ENCODE measurements at regions not wholly inside any gene's neighbourhood (a gene's known extent, or its start where the extent isn't known, plus 50 kb on each side); places are given as distances from the start of the nearest gene placed in this dataset.

DNA sequence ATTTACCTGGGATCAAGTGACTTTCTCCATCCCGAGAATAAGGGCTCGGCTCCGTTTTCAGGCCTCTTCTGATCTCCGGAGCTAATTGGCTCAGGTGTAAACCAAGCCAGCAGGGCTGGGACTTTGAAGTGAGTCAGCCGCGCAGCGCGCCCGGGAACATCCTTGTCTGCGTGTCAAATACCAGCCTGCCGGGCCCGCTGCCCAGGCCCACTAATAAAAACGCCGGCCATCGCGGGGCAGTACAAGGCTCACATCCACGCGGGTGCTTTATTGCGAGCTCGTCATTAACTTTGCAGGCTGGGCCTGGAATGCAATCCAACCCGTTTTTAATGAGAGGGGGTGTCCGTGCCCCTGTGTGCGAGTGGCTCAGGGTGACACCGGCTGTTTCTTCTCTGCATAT is 416.8 kb downstream of the IRX2 start:
- no peak for DNase-seq (ENCODE audit: low spot score)

DNA sequence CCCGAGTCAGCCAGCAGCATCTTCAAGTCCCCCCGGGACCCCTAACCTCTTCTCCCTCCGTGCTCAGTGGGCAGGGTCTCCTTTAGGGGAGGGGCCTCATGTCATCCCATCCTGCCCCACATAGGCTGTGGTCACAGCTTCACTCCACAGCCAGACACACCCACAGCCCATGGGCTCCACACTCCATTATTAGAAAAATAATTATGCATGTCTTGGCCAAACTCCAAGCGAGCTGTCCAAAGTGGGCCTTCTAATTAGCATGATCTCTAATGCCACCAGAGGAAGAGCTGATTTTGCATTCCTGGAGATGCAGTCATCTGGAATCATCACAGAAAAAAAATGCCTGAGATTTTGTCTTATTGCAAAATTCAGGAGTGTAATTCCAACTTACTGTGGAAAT is 418.2 kb downstream of the IRX2 start:
- no peak for DNase-seq (ENCODE audit: low spot score)

DNA sequence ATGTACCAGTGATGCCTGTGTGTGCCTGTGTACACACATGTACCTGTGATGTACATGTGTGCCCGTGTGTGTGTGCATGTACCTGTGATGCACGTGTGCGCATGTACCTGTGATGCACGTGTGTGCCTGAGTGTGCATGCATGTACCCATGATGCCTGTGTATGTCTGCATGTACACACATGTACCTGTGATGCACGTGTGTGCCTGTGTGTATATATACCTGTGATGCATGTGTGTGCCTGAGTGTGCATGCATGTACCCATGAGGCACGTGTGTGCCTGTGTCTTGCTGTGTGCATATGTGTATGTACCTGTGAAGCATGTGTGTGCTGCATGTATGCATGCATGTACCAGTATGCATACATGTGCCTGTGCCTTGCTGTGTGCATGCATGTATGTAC is 419.0 kb downstream of the IRX2 start:
- no peak for DNase-seq (ENCODE audit: low spot score)

DNA sequence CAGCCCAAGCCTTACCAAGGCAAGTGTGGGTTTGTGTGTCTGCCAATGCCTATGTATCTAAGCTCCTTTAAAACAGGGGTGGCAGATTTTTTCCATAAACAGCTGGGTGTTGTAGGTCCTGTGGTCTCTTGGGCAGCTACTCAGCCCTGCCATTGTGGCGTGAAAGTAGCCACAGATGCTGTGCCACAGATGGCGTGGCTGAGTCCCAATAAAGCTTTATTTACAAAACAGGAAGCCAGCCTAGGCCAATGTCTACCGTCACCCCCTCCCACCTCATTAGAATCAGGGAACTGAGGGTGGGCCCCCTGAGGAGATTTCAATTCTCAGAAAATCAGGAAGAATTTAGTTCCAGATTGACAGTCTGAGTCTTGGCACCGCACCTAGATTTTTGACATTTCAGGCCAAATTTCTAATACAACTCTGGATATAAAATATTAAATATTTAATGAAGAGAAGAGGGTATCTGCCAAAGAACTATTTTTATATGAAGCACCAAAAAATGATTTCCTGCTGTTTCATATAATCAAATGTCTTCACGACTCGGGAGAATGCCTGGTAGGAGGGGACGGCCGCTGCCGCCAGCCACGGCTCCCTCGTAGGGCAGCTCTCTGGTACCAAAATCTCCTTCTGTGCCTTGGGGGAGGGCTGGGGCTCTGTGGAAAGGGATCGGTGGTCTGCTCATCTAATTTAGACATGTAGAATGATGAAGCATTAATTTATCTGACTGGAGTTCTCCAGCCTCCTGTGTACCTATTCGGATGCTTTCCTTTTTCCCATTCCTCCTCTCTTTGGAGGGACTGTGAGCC is 420.9 kb downstream of the IRX2 start:
- no peak for DNase-seq (ENCODE audit: low spot score)

- no peak for DNase-seq (ENCODE audit: low spot score)
These were observed 421.7 kb downstream of the IRX2 start for GRCh38 chr5:2329741-2330140.

- no peak for DNase-seq (ENCODE audit: low spot score)
These were observed 424.9 kb downstream of the IRX2 start for GRCh38 chr5:2326601-2327000.

DNA sequence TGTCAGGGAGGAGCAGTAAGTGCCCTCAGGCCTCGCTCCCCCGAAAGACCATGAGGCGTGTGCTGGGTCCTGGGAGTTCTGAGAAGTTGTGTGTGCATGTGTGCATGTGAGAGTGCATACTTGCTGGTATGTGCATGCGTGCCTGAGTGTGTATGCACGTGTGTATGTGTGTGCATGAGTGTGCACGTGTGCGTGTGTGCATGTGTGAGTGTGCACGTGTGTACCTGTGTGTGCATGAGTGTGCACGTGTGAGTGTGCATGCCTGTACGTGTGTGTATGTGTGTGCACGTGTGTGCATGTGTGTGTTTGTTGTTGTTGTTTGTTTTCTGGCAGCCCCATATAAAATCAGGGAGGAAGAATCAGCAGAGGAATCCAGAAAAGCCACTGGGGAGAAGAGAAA is 426.7 kb downstream of the IRX2 start:
- DNase-seq (ENCODE audit: low spot score): no peak

DNA sequence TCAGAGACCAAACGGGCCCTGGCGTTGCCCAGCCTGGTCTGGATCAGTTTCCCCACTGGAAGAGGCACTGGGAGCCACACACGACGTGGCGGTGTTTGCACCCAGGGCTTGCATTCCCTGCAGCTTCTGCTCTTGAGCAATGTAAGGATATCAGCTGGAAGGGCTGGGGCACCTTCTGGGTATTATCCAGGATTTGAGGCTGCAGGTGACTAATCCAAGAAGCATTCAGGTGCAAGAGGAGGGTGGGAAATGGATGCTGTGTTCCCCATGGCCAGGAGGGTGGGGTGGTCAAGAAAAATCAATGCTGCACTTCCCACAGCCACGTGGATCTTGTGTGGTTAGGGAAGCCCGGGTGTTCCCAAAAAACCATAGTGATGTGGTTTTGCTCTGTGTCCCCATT is 430.9 kb downstream of the IRX2 start:
- DNase-seq (ENCODE audit: low spot score): no peak

- DNase-seq (ENCODE audit: low spot score): no peak
These were observed 433.9 kb downstream of the IRX2 start for GRCh38 chr5:2317540-2317939.

GRCh38 chr5:2311851-2312250 is 429.1 kb upstream of the IRX4 start:
- DNase-seq (ENCODE audit: low spot score): no peak

GRCh38 chr5:2310946-2311345 is 428.2 kb upstream of the IRX4 start:
- DNase-seq (ENCODE audit: low spot score): no peak

DNA sequence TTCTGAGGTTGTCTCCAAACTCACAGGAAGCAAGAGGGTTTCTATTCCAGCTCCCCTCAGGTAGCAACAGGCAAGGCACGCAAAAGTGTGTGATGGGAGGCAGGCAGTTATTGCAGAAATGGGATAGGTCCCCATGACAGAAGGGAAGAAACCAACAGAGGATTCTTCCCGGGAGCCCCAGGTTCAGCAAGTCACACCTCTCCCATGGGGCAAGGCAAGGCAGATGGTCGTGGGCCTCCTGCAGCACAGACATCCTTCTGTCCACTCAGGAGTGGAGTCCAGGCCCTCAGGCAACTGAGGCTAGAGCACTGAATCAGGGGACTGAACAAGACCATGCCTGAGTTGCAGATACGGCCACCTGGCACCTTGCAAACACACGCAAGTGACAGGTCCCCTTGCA is 424.9 kb upstream of the IRX4 start:
- no peak for DNase-seq (ENCODE audit: low spot score)

GRCh38 chr5:2306711-2307110 is 424.0 kb upstream of the IRX4 start:
- DNase-seq (ENCODE audit: low spot score): no peak

DNA sequence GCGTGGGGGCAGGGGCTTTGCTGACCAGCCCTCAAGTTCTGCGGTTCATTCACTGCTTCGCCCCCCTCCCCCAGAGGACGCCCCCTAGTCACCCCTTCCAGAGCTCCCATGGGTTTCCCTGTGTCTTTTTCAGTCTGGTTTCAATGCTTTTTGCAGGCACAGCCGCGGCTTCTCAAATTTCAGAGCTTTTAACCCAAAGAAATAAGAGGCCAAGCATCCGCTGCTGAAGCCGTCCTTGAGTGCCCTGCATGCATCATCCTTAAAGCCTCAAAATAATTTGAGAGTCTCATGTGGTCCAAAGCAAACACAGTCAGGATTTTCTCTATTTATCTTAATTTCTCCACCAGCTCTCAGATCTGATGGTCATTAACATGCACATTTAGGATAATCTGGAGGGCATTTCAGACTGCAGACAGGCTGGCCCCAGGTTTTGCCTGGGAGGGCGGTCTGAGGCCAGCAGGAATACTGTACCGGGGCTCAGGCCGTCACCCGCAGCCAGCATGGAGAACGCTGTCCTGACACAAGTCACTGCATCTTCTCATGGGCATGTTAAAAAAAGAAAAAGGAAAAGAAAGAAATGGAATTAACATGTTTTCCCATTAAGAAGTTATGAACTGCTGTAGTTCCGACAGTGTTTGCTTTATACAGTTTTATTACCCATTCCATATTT is 420.8 kb upstream of the IRX4 start:
- DNase-seq (ENCODE audit: low spot score): no peak

DNA sequence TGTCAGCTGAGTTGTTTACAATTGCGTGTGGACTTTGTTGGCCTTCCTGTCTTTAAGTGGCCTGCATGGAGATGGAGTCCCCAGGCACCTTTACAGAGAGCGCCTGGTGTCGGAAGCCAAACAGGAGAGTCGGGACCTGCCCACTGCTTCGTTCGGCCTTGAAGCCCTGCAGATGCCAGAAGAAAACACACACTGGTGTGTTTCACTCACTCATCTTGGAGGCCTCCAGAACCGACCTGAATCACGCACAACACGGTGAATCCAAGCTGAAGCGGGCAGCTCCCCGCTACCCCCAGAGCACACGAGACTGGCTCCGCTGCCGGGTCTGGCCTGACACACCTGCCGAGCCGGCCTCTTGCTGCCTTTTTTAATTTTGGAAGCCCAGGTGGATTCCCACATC is 419.4 kb upstream of the IRX4 start:
- no peak for DNase-seq (ENCODE audit: low spot score)

- no peak for DNase-seq (ENCODE audit: low spot score)
These were observed 418.3 kb upstream of the IRX4 start for GRCh38 chr5:2300861-2301574.

- no peak for DNase-seq (ENCODE audit: low spot score)
These were observed 417.7 kb upstream of the IRX4 start for GRCh38 chr5:2300421-2300820.

DNA sequence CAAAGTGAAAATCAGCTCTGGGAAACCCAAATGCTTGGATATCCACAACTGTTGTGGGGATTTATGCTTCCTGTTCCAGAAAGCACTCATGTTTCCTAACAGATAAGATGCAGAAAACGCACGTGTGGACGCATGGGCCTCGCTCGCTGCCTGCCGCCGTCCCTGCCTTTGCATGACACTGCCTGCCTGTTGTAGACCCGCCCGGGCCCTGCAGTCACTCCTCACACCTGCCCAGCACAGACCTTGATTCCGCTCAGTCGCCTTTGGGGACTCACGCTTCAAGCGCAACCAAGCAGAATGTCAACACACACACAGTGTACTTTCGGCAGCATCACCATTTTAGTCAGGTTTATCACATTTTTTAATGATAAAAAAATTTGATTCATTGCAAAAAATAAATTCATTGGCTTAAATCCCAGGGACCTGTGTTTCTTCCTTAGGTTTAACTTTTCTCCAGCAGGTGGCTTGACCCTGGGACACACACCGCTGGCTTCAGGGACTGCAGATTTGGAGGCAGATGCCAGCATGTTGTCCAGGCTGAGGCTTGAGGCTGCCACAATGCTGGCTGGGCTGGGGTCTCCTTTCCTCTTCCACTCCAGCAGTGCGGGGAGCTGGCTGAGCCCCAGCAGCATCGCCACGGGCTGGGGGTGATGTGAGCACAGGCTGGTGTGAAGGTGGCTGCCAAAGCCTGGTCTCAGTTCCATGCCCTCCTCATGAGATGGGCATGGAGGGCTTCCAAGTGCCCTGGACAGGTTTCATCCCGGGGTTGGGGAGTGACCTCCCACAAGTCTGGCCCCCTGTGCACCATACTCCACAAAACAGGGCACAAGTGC is 416.9 kb upstream of the IRX4 start:
- DNase-seq (ENCODE audit: low spot score): no peak

DNA sequence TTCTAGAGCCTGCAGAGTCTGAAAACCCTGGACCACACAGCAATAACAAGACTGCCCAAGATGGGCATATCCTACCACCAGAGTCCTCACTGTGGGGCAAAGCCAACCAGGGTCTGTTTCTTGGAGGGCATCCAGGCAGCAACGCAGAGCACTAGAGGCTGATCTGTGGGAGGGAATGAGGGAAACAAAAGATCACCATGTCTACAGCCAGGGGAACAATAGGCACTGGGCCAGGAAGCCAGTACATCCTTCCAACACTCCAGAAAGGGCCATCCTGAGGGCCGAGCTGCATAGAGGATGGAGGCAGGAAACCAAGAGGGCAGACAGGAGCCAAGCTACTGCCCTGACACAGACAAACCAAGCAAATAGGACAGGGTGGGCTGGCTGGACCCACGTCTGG is 416.1 kb upstream of the IRX4 start:
- DNase-seq (ENCODE audit: low spot score): no peak

DNA sequence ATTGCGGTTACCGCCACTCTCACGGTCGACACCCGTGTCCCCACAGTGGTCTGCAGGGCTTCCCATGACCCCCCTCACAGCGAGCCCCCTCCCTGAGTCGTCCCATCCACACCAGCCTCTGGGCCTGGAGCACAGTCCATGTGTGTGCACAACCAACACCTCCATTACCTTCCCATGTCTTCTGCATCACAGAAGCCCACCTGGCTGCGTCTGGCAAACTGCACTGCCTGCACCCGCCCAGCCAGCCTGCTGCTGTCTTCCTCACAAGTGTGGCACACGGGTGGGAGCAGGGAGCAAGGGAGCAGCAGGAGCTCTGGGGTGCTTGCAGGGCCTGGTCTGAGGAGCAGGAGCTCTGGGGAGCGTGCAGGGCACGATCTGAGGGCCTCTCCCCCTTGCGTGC is 415.3 kb upstream of the IRX4 start:
- DNase-seq (ENCODE audit: low spot score): no peak

DNA sequence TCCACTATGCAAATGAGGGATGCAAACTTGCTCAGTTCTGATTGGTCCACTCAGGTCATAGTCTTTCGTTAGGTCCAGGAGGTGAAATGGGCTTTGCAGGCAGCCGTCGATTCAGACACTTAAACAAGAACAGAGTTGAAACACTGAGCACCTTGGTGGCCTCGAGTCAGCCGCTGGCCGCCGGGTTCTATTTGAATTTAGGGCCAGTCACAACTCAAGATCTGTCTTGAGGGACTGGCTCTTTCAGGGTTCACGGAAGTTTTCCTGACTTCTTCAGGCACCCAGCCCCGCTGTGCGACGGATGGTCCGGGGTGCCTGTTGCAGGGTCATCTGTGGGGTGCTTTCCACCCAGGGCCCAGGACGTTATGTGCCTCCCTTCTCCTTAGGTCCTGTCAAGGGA is 412.8 kb upstream of the IRX4 start:
- no peak for DNase-seq (ENCODE audit: low spot score)

DNA sequence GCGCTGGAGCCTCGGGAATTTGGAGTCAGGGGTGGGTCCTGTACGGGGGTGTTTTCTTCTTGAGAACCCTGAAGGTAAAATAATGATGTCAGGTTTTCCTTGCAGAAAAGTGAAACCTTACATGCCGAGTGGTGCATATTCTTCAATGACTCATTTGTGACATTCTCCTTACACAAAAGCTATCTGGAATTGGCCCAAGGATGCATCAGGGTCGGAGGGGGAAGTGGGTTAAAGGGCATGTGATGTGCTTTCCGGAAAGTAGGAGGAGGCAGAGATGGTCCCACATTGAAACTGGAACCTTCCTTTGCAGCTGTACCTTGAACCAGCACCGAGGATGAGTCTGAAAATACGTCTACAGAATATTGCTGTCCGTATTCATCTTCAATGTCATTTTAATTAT is 411.2 kb upstream of the IRX4 start:
- no peak for DNase-seq (ENCODE audit: low spot score)

Data from hematopoietic multipotent progenitor cell treated with erythropoietin and hydrocortisone succinate and interleukin-3 and kit ligand, for 15 days (in vitro differentiated cells).